ENCODE measurements at regions not wholly inside any gene's neighbourhood (a gene's known extent, or its start where the extent isn't known, plus 50 kb on each side); places are given as distances from the start of the nearest gene placed in this dataset.

DNA sequence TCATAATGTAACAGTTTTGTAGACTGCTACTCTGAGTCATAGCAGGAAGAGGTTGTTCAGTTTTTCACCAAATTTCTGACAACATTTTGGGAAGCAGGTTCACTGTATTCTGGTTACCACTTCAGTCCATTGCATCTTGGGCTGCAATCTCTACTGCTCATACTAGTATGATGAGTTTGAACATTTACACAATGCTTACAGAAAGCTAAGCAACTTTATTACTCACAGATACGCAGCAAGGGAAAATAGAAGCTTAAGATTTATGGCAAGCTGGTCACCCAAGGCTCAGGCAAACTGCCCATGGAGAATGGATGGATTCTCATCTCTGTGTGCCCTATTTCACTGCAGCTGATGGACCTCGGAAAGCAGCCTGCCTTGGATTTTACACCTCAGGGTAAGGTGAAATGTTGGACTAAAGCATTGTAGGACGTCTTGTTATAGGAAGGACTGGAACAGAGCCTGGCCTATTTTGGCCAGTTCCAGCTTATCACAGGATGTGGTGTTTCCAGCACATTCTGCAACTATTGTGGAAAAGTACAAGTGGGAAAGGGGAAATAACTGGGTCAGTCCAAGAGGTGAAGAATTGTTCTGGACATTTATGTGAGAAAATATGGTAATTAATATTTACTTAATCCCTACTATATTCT lies 887.1 kb upstream of the AGA start:
- DNase-seq (ENCODE audit: extremely low read depth, low read depth), result no peak
- TF ChIP-seq, protein P1, sequence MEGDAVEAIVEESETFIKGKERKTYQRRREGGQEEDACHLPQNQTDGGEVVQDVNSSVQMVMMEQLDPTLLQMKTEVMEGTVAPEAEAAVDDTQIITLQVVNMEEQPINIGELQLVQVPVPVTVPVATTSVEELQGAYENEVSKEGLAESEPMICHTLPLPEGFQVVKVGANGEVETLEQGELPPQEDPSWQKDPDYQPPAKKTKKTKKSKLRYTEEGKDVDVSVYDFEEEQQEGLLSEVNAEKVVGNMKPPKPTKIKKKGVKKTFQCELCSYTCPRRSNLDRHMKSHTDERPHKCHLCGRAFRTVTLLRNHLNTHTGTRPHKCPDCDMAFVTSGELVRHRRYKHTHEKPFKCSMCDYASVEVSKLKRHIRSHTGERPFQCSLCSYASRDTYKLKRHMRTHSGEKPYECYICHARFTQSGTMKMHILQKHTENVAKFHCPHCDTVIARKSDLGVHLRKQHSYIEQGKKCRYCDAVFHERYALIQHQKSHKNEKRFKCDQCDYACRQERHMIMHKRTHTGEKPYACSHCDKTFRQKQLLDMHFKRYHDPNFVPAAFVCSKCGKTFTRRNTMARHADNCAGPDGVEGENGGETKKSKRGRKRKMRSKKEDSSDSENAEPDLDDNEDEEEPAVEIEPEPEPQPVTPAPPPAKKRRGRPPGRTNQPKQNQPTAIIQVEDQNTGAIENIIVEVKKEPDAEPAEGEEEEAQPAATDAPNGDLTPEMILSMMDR (IDR thresholded peaks at IDR 0.05; ENCODE audit: low read depth, low read length), result no peak

DNA sequence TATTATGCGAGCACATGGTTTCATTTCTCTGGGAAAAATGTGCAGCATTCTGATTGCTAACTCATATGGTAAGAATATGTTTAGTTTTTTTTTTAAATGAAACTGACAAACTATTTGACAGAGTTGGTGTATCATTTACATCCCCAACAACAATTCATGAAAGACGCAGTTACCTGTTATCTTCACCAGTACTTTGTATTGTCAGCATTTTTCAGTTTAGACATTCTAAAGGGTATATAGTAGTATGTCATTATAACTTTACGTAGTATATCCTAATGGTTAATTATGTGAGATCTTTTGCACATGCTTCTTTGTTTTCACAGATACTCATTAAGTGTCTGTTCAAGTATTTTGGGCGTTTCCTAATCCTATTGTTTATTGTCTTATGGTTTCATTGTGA lies 891.1 kb upstream of the AGA start:
- TF ChIP-seq, protein P1 (IDR thresholded peaks at IDR 0.05; ENCODE audit: low read depth, low read length), result no peak
- DNase-seq (ENCODE audit: extremely low read depth, low read depth), result no peak

DNA sequence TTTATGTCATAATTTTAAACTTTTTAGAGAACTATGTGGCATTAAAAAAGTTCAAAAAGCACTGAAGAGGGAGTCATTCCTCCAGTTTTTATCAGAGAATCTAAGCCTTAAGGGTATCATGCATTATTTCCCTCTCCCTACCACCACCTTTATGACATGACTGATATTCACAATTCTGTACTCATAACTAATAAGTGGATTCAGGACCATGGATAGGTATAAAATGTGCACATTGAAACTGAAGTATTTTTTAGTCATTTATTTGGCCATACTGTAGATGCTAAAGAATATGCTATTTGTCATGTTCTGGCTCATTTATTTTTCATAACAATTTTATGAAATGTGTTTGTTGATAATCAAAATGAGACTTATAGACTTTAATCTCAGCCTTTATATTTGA lies 897.5 kb upstream of the AGA start:
- DNase-seq (ENCODE audit: extremely low read depth, low read depth), result no peak
- TF ChIP-seq, protein P1 (IDR thresholded peaks at IDR 0.05; ENCODE audit: low read depth, low read length), result no peak

DNA sequence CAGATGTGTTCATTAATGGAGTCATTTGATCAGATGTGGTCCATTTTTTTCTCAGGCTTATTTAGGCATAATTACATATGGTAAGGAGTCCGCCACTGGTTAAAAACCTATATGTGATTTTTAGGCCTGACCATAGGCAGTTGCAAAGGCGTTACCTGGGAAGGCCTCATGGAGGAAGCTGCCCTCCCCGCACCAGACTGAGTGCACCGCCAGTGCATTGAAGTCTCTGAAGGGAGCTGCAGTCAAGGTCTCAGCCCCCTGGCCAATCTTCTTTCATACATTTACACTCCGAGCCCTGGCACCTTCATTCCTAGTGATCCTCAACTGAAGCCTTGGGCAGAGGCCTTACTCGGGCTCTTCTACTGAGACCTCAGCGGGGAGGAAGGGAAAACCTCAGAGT lies 898.2 kb upstream of the AGA start:
- no peak for DNase-seq (ENCODE audit: extremely low read depth, low read depth)
- TF ChIP-seq, protein P1 (IDR thresholded peaks at IDR 0.05; ENCODE audit: low read depth, low read length), result no peak

DNA sequence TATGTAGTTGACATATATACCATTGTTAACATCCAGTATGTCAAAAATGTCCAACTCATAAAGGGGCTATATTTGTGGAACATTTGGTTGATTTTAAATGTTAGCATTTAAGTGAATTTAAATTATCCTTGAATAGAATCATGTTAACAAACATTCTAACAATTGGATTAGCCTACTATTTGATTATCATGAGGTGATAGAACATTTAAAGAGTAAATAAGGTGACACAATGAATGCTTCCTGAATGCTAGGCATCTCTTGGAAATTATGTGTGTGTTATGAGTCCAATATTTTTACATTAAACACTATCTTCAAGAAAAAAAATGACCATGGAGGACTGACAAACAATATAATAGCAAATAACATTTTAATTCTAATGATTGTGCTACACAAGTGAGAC lies 901.9 kb upstream of the AGA start:
- TF ChIP-seq, protein P1 (IDR thresholded peaks at IDR 0.05; ENCODE audit: low read depth, low read length), result no peak
- DNase-seq (ENCODE audit: extremely low read depth, low read depth), result no peak

DNA sequence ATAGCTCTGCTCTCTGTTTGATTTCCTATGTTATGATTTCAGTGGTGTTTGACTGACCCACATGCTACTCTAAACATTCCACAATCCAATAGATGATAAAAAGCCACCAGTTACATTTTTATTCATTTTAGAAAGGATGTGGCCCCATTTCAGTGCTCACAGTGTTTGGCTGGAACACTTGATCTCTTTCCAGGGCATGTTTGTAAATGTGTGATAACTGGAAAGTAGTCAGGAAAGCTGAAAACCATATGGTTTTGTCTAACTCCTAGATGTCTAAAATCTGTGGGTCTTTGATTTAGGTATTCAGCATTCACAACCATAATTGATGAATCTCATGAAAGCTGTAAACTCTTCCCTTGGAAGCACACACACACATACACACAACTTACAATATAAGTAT lies 904.9 kb upstream of the AGA start:
- TF ChIP-seq, protein P1 (IDR thresholded peaks at IDR 0.05; ENCODE audit: low read depth, low read length), result no peak
- no peak for DNase-seq (ENCODE audit: extremely low read depth, low read depth)

DNA sequence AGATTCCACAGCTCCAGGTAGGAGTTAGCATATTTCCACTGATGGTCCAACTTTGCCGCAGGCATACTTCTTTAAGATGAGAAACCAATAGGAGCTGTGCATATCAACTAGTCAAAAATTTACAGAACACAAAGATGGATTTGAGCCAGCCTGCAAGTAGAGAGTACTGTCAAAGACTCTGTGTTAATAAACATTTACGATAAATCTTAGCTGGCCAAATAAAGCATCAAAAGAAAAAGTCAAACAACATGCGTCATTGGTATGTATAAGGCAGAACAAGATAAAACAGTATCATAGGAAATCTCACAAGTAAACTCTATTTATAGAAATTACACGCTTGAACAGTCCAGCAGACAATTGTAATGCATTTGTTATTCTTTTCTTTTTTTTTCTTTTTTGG lies 907.4 kb upstream of the AGA start:
- TF ChIP-seq, protein P1 (IDR thresholded peaks at IDR 0.05; ENCODE audit: low read depth, low read length), result no peak
- no peak for DNase-seq (ENCODE audit: extremely low read depth, low read depth)
